HepG2 (cell line): ENCODE measurements at regions not wholly inside any gene's neighbourhood (a gene's known extent, or its start where the extent isn't known, plus 50 kb on each side); places are given as distances from the start of the nearest gene placed in this dataset.

Experiments
- ATAC-seq: fragments of 200-7000 bp; cut with Tn5 transposase; 3 replicates; pipeline ENCODE4 v1.9.1; 2020; ENCODE audit warnings: mild to moderate bottlenecking, moderate library complexity
- BruUV-seq: library from RNA; stranded (reverse); fragments of 400-500 nt; replicated peaks from 2 replicates; lab custom pipeline; 2021; lab: Mats Ljungman, UMichigan
- CTCF ChIA-PET: fragments of 300-600 bp; formaldehyde crosslinking; extraction: SDS; loops from one replicate; lab custom pipeline; 2021; ENCODE audit warnings: low total read pairs, inconsistent platforms, low intra/inter-chr PET ratio; lab: Yijun Ruan, JAX
- POLR2A ChIA-PET: fragments of 350-600 bp; sonication (Branson Sonifier 250); formaldehyde crosslinking; loops from one replicate; lab custom pipeline; 2020; ENCODE audit warnings: antibody characterized with exemption, inconsistent platforms; lab: Yijun Ruan, JAX
- DNase-seq: peaks from one replicate; pipeline ENCODE4 v3.0.0-alpha.2; 2015; ENCODE audit warnings: low spot score
- FAIRE-seq: peaks from 3 replicates; lab custom pipeline; 2011; peaks lifted over from hg19 to GRCh38; lab: Jason Lieb, UNC
- H2AFZ ChIP-seq: one replicate; pipeline ENCODE4 v1.6.1; 2011; ENCODE audit warnings: low read length, inconsistent platforms
- H3K27ac ChIP-seq: fragments of 300-600 bp; 3 replicates; pipeline ENCODE4 v1.8.0; 2011; ENCODE audit warnings: mixed run types, mild to moderate bottlenecking, mixed read lengths, low read length, inconsistent platforms; ENCODE audit not compliant: insufficient read depth; ENCODE audit errors: extremely low read length
- H3K27me3 ChIP-seq, 2 experiments: fragments of 200-600 bp in 1 of 2; 2 replicates in 1 of 2; 3 replicates in 1 of 2; pipeline versions ENCODE4 v1.6.0 to v1.8.0; 2011; ENCODE audit warnings: low read length in 2 of 2, mild to moderate bottlenecking in 2 of 2, moderate library complexity in 2 of 2, inconsistent platforms in 1 of 2; ENCODE audit not compliant: insufficient read depth in 2 of 2, control insufficient read depth in 1 of 2
- H3K36me3 ChIP-seq, 2 experiments: fragments of 200-600 bp in 1 of 2; replicated peaks in 1 of 2; 2 replicates in 1 of 2; 3 replicates in 1 of 2; pipeline versions ENCODE4 v1.5.1 to v1.8.0; 2011; ENCODE audit warnings: low read length in 2 of 2, inconsistent platforms in 1 of 2; ENCODE audit not compliant: insufficient read depth in 2 of 2, control insufficient read depth in 1 of 2
- H3K4me1 ChIP-seq: 2 replicates; pipeline ENCODE4 v1.5.1; 2012; ENCODE audit warnings: low read length, inconsistent platforms; ENCODE audit not compliant: insufficient read depth
- H3K4me2 ChIP-seq: 2 replicates; pipeline ENCODE4 v1.6.0; 2011; ENCODE audit warnings: low read depth, low read length, inconsistent platforms
- H3K4me3 ChIP-seq, 3 experiments: fragments of 200-600 bp in 1 of 3; sonication (generic), shearing (Covaris generic) in 1 of 3; replicated peaks in 1 of 3; 2 replicates each; pipeline ENCODE4 v1.5.1; 2011 to 2016; ENCODE audit warnings: low read length in 3 of 3, inconsistent platforms in 2 of 3, low read depth in 2 of 3, mild to moderate bottlenecking in 2 of 3, control low read depth in 1 of 3, mixed read lengths in 1 of 3; ENCODE audit not compliant: insufficient read depth in 1 of 3
- H3K79me2 ChIP-seq: one replicate; pipeline ENCODE4 v1.6.1; 2011; ENCODE audit warnings: low read length, inconsistent platforms; ENCODE audit not compliant: insufficient read depth
- H3K9ac ChIP-seq: 2 replicates; pipeline ENCODE4 v1.6.0; 2011; ENCODE audit warnings: mild to moderate bottlenecking, low read depth, low read length, inconsistent platforms; ENCODE audit not compliant: insufficient read depth
- H3K9me3 ChIP-seq: 2 replicates; pipeline ENCODE4 v1.5.1; 2012; ENCODE audit warnings: mild to moderate bottlenecking, low read length
- H4K20me1 ChIP-seq: 2 replicates; pipeline ENCODE4 v1.6.0; 2011; ENCODE audit warnings: inconsistent platforms, mild to moderate bottlenecking, low read length, moderate library complexity; ENCODE audit not compliant: insufficient read depth
- MIER3 ChIP-seq: IDR thresholded peaks from 2 replicates; pipeline ENCODE4 v1.6.1; 2016; ENCODE audit warnings: missing compliant biosample characterization, borderline replicate concordance
- MNT ChIP-seq: fragments of 450-650 bp; IDR thresholded peaks from 2 replicates; pipeline ENCODE4 v1.6.1; 2016
- ZNF263 ChIP-seq: sonication (generic); formaldehyde crosslinking; IDR thresholded peaks from 2 replicates; pipeline ENCODE4 v1.4.0; 2020; ENCODE audit warnings: missing genetic modification reagents
- ZNF317 ChIP-seq: sonication (generic); formaldehyde crosslinking; IDR thresholded peaks from 2 replicates; pipeline ENCODE4 v1.5.0; 2020; ENCODE audit warnings: mild to moderate bottlenecking, missing genetic modification reagents
- WGBS: methylation state at CpG from one replicate; pipeline ENCODE4 v1.1.6; 2017; ENCODE audit warnings: low lambda C conversion rate; 5-methylcytosine and 5-hydroxymethylcytosine counted together
- in situ Hi-C: cut with HindIII; loops from 2 replicates; pipeline ENCODE4 v1.10.0; 2017; ENCODE audit warnings: low pct_unique_long_range_greater_than_20kb; ENCODE audit not compliant: extremely low pct_ligation_motif_present
- intact Hi-C: fragments of 100-400 bp; cut with micrococcal nuclease; formaldehyde crosslinking; loops from one replicate; pipeline ENCODE4 v1.10.0; 2022; ENCODE audit not compliant: unreplicated experiment
- TF ChIP-seq, protein P1 (sequence below): sonication (generic); formaldehyde crosslinking; IDR thresholded peaks from 2 replicates; pipeline ENCODE4 v1.4.0; 2020; ENCODE audit warnings: missing genetic modification reagents, borderline replicate concordance

DNA sequence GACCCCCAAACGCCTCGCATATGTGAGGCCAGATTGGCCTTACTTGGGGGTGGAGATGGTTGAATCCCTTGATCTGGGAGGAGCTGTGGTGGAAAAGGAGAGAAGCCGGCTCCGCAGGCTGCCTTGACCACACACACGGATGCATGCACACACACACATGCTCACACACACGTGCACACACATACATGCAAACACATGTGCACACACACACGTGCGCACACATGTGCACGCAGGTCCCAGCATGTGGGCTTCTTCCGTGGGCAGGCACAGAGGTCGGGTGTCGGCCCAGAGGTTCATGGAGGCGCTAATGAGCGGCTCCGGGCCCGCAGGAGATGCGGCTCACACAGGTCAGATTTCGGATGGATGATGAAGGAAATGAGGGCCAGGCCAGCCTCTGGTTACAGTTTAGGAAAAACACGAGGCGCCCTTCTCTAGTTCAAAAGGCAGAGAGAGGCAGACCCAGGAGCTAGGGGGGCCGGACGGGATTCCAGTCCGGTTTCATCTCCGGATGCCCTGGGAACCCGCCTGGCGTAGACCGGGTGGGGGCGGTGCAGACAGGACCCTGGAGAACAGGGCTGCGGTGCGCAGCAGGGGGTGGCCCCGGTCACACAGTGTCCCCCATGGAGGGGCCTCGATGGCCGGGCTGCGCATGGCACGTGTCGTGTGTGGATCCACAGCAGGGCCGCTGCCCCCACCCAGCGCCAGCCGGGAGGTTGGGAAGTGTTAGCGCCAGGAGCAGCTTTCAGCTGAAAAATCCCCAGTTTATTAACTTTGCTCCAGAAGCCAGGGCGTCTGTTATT, 91.1 kb upstream of the ACTRT2 start:
- 48% methylated on average over 13 of the region's 41 CpGs for WGBS
- no peak for ATAC-seq

More for the DNA sequence above, 91.1 kb upstream of the ACTRT2 start:
- DNase-seq (no peak), FAIRE-seq (no peak)
- Histone ChIP-seq H3K79me2 (no peaks in the 10 kb centered on the region), H3K36me3 (no peaks in the 10 kb centered on the region), H3K9me3 (no peaks in the 10 kb centered on the region), H2AFZ (no peak overlapping the region), H3K4me1 (no peaks in the 10 kb centered on the region), H3K9ac (no peak overlapping the region), H3K27ac (no peak overlapping the region), H3K4me3 (no peak overlapping the region), H4K20me1 (peaks cover 3% of the 10 kb centered on the region; the same call in 1 of the 2 replicates), H3K4me2 (no peak overlapping the region), H3K27me3 (peaks cover 19 to 91% of the 10 kb centered on the region in 2 experiments)
- intact Hi-C loops = no loop called here
- BruUV-seq = no TSS peak
- no peak for TF ChIP-seq ZNF263 (CRISPR knock-in tag)
- TF ChIP-seq MIER3 (CRISPR knock-in tag) = no peak
- TF ChIP-seq MNT = peak; percentile 96
- no peak for TF ChIP-seq ZNF317
- TF ChIP-seq, protein P1, sequence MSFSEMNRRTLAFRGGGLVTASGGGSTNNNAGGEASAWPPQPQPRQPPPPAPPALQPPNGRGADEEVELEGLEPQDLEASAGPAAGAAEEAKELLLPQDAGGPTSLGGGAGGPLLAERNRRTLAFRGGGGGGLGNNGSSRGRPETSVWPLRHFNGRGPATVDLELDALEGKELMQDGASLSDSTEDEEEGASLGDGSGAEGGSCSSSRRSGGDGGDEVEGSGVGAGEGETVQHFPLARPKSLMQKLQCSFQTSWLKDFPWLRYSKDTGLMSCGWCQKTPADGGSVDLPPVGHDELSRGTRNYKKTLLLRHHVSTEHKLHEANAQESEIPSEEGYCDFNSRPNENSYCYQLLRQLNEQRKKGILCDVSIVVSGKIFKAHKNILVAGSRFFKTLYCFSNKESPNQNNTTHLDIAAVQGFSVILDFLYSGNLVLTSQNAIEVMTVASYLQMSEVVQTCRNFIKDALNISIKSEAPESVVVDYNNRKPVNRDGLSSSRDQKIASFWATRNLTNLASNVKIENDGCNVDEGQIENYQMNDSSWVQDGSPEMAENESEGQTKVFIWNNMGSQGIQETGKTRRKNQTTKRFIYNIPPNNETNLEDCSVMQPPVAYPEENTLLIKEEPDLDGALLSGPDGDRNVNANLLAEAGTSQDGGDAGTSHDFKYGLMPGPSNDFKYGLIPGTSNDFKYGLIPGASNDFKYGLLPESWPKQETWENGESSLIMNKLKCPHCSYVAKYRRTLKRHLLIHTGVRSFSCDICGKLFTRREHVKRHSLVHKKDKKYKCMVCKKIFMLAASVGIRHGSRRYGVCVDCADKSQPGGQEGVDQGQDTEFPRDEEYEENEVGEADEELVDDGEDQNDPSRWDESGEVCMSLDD (CRISPR knock-in tag) = no peak
- POLR2A ChIA-PET = no interaction called here
- CTCF ChIA-PET = no interaction called here
- in situ Hi-C loops = no loop called here
